HCT116 (cell line): ENCODE measurements at regions not wholly inside any gene's neighbourhood (a gene's known extent, or its start where the extent isn't known, plus 50 kb on each side); places are given as distances from the start of the nearest gene placed in this dataset.
A peak's percentile ranks its signal among the peaks of the same experiment; 100 is the strongest.

ENCODE experiments used
- ATAC-seq: fragments of 200-7000 bp; cut with Tn5 transposase; 2 replicates; pipeline ENCODE4 v1.9.1; 2020; ENCODE audit warnings: mild to moderate bottlenecking, moderate library complexity
- BruUV-seq: library from RNA; stranded (reverse); fragments of 400-500 nt; replicated peaks from 2 replicates; lab custom pipeline; 2021; lab: Mats Ljungman, UMichigan
- CTCF ChIA-PET: fragments of 300-600 bp; sonication (Branson Sonifier 250); formaldehyde crosslinking; loops from one replicate; lab custom pipeline; 2021; ENCODE audit warnings: antibody characterized with exemption; lab: Charles Lee
- POLR2A ChIA-PET: fragments of 300-600, 350-600 bp; sonication (Branson Sonifier 250); formaldehyde crosslinking; loops from one replicate; lab custom pipeline; 2021; ENCODE audit warnings: antibody characterized with exemption; lab: Charles Lee
- RAD21 ChIA-PET, 2 experiments: fragments of 300-600 bp; sonication (Branson Sonifier 250); formaldehyde crosslinking; loops; one replicate each; lab custom pipeline; 2023; ENCODE audit warnings: low total read pairs in 2 of 2; ENCODE audit not compliant: uncharacterized antibody in 2 of 2, unreplicated experiment in 2 of 2, low non-redundant PET in 1 of 2; lab: Charles Lee
- DNase-seq: peaks from one replicate; pipeline ENCODE4 v3.0.0-alpha.2; 2010; ENCODE audit warnings: low read depth, low spot score
- H2AFZ ChIP-seq: fragments of 200-600 bp; shearing (Covaris generic), sonication (generic); 2 replicates; pipeline ENCODE4 v1.6.1; 2017; ENCODE audit warnings: low read depth, mixed run types, mixed read lengths, antibody characterized with exemption, low read length; ENCODE audit not compliant: poor library complexity, severe bottlenecking
- H3K27ac ChIP-seq: 2 replicates; pipeline ENCODE4 v1.5.1; 2012; ENCODE audit warnings: low read depth, low read length
- H3K27me3 ChIP-seq: fragments of 200-600 bp; sonication (generic); 2 replicates; pipeline ENCODE4 v1.6.1; 2016; ENCODE audit warnings: mixed run types, low read length, mixed read lengths; ENCODE audit not compliant: insufficient read depth
- H3K36me3 ChIP-seq, 2 experiments: fragments of 200-500 bp in 1 of 2; fragments of 200-600 bp in 1 of 2; sonication (Bioruptor generic) in 1 of 2; sonication (generic) in 1 of 2; 2 replicates each; pipeline versions ENCODE4 v1.5.1 to v1.6.1; 2014 to 2016; ENCODE audit warnings: low read length in 2 of 2, inconsistent platforms in 1 of 2, mixed read lengths in 1 of 2, mixed run types in 1 of 2; ENCODE audit not compliant: insufficient read depth in 2 of 2, control insufficient read depth in 1 of 2
- H3K4me1 ChIP-seq, 2 experiments: fragments of 200-600 bp in 1 of 2; sonication (generic) in 1 of 2; 2 replicates each; pipeline versions ENCODE4 v1.5.1 to v1.6.1; 2012 to 2017; ENCODE audit warnings: low read length in 2 of 2, inconsistent platforms in 1 of 2, mild to moderate bottlenecking in 1 of 2, mixed read lengths in 1 of 2, mixed run types in 1 of 2, moderate library complexity in 1 of 2; ENCODE audit not compliant: insufficient read depth in 2 of 2, control insufficient read depth in 1 of 2
- H3K4me2 ChIP-seq: fragments of 200-600 bp; sonication (generic); 2 replicates; pipeline ENCODE4 v1.6.1; 2017; ENCODE audit warnings: mixed run types, low read length, mixed read lengths
- H3K4me3 ChIP-seq, 2 experiments: fragments of 200-600 bp in 1 of 2; sonication (generic) in 1 of 2; replicated peaks in 1 of 2; 2 replicates each; pipeline ENCODE4 v1.5.1; 2011 to 2016; ENCODE audit warnings: low read length in 2 of 2, control low read depth in 1 of 2, low read depth in 1 of 2, mild to moderate bottlenecking in 1 of 2, mixed read lengths in 1 of 2, mixed run types in 1 of 2
- H3K79me2 ChIP-seq: fragments of 200-600 bp; sonication (generic); 2 replicates; pipeline ENCODE4 v1.6.1; 2017; ENCODE audit warnings: mild to moderate bottlenecking, mixed run types, low read length, moderate library complexity, mixed read lengths; ENCODE audit not compliant: insufficient read depth
- H3K9ac ChIP-seq: fragments of 200-600 bp; sonication (generic); 2 replicates; pipeline ENCODE4 v1.6.1; 2016; ENCODE audit warnings: low read length, mixed read lengths
- H3K9me2 ChIP-seq: fragments of 200-600 bp; sonication (generic), shearing (Covaris generic); 2 replicates; pipeline ENCODE4 v1.6.1; 2017; ENCODE audit warnings: mixed run types, mild to moderate bottlenecking, moderate library complexity; ENCODE audit not compliant: insufficient read depth
- H3K9me3 ChIP-seq, 2 experiments: fragments of 200-500 bp in 1 of 2; fragments of 200-600 bp in 1 of 2; sonication (Bioruptor generic) in 1 of 2; sonication (generic) in 1 of 2; 2 replicates each; pipeline ENCODE4 v1.6.1; 2014 to 2017; ENCODE audit warnings: low read length in 2 of 2, mixed read lengths in 2 of 2, inconsistent platforms in 1 of 2, low read depth in 1 of 2, mild to moderate bottlenecking in 1 of 2, mixed run types in 1 of 2, moderate library complexity in 1 of 2; ENCODE audit not compliant: control insufficient read depth in 1 of 2, insufficient read depth in 1 of 2
- H4K20me1 ChIP-seq: fragments of 200-600 bp; sonication (generic), shearing (Covaris generic); 2 replicates; pipeline ENCODE4 v1.6.1; 2017; ENCODE audit warnings: mixed run types, mild to moderate bottlenecking, moderate library complexity; ENCODE audit not compliant: insufficient read depth
- CEBPB ChIP-seq: IDR thresholded peaks from 2 replicates; pipeline ENCODE4 v1.6.1; 2012; ENCODE audit warnings: low read depth
- CTCF ChIP-seq, 3 experiments: fragments of 200-600 bp in 1 of 3; sonication (generic) in 1 of 3; IDR thresholded peaks in 2 of 3; conservative IDR thresholded peaks in 1 of 3; 2 replicates each; pipeline ENCODE4 v1.5.1; 2012 to 2017; ENCODE audit warnings: low read depth in 2 of 3, low read length in 2 of 3, antibody characterized with exemption in 1 of 3, borderline replicate concordance in 1 of 3, control low read depth in 1 of 3, mild to moderate bottlenecking in 1 of 3, mixed read lengths in 1 of 3, mixed run types in 1 of 3, moderate library complexity in 1 of 3; ENCODE audit not compliant: insufficient read depth in 1 of 3
- ELF1 ChIP-seq: IDR thresholded peaks from 2 replicates; pipeline ENCODE4 v1.6.1; 2012; ENCODE audit warnings: low read depth, borderline replicate concordance
- EZH2 ChIP-seq: fragments of 200-600 bp; sonication (generic); IDR thresholded peaks from 2 replicates; pipeline ENCODE4 v1.6.1; 2017; ENCODE audit warnings: antibody characterized with exemption, mixed run types
- EZH2phosphoT487 ChIP-seq: fragments of 200-600 bp; IDR thresholded peaks from 2 replicates; pipeline ENCODE4 v1.6.1; 2018; ENCODE audit warnings: antibody characterized with exemption, borderline replicate concordance
- FOSL1 ChIP-seq: IDR thresholded peaks from 2 replicates; pipeline ENCODE4 v1.6.1; 2012; ENCODE audit warnings: low read depth
- MAX ChIP-seq: IDR thresholded peaks from 2 replicates; pipeline ENCODE4 v1.6.1; 2012
- POLR2AphosphoS5 ChIP-seq: IDR thresholded peaks from 2 replicates; pipeline ENCODE4 v1.6.1; 2011; ENCODE audit warnings: mild to moderate bottlenecking, low read depth, low read length, moderate library complexity
- SP1 ChIP-seq: IDR thresholded peaks from 2 replicates; pipeline ENCODE4 v1.6.1; 2012; ENCODE audit warnings: low read depth
- SRF ChIP-seq: IDR thresholded peaks from 2 replicates; pipeline ENCODE4 v1.6.1; 2012; ENCODE audit warnings: low read depth
- YY1 ChIP-seq: IDR thresholded peaks from 2 replicates; pipeline ENCODE4 v1.6.1; 2011; ENCODE audit warnings: low read length, low read depth, moderate library complexity, mild to moderate bottlenecking; ENCODE audit not compliant: insufficient replicate concordance; ENCODE audit errors: extremely low read depth
- ZFX ChIP-seq: fragments of 450-650 bp; IDR thresholded peaks from 2 replicates; pipeline ENCODE4 v1.6.1; 2017
- ZNF274 ChIP-seq: fragments of 200-500 bp; sonication (Bioruptor generic); IDR thresholded peaks from 2 replicates; pipeline ENCODE4 v1.6.1; 2014; ENCODE audit warnings: mild to moderate bottlenecking, low read depth, low read length, inconsistent platforms
- intact Hi-C: fragments of 100-400 bp; cut with micrococcal nuclease; formaldehyde crosslinking; loops from 2 replicates; pipeline ENCODE4 v1.10.0; 2022
- TF ChIP-seq, protein P1 (sequence below): IDR thresholded peaks from 2 replicates; pipeline ENCODE4 v1.6.1; 2011; ENCODE audit warnings: mild to moderate bottlenecking, low read length, moderate library complexity; ENCODE audit not compliant: insufficient replicate concordance; ENCODE audit errors: extremely low read depth

DNA sequence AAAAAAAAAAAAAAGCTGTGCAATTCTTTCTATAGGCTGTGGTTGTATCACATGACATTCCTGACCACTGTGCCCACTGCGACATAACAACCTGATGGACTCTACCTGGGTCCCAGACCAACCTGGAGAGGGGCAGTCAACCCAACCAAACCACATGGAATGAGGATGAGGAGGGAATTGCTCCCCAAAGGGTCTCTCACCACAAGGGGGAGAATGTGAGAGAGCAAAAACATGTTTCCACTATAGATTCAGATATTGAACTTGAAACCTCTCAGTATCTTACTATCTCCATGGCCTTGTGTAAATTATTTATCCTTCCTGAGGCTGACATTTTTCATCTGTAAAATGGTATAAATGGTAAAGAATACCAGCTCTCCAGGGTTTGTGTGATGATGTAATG, 66.9 kb upstream of the SV2C start:
- Histone ChIP-seq H3K27ac (no peak overlapping the region), H3K4me3 (no peak overlapping the region), H3K9me2 (no peaks in the 10 kb centered on the region), H3K9ac (no peak overlapping the region), H3K9me3 (no peaks in the 10 kb centered on the region), H3K4me1 (no peaks in the 10 kb centered on the region), H3K4me2 (no peak overlapping the region), H2AFZ (no peak overlapping the region), H3K79me2 (no peaks in the 10 kb centered on the region), H3K36me3 (no peaks in the 10 kb centered on the region; a peak in 1 of 4 replicates), H4K20me1 (no peaks in the 10 kb centered on the region), H3K27me3 (peaks cover 51% of the 10 kb centered on the region)
- no peak for ATAC-seq
- CTCF ChIA-PET, result no interaction called here
- TF ChIP-seq CTCF (IDR thresholded peaks at IDR 0.05 in 2 of 3, conservative IDR thresholded peaks at IDR 0.05 in 1 of 3; ENCODE audit: borderline replicate concordance in 1 of 3, insufficient read depth in 1 of 3, low read depth in 2 of 3, low read length in 2 of 3) (peak in 2 of 3 experiments; percentile 17 to 35; a peak in 1 of 6 replicates), SRF (no peak)
- DNase-seq, result no peak
- POLR2A ChIA-PET, result no interaction called here
- no TSS peak for BruUV-seq
- intact Hi-C loops, result no loop called here
- RAD21 ChIA-PET, result no interaction called here

DNA sequence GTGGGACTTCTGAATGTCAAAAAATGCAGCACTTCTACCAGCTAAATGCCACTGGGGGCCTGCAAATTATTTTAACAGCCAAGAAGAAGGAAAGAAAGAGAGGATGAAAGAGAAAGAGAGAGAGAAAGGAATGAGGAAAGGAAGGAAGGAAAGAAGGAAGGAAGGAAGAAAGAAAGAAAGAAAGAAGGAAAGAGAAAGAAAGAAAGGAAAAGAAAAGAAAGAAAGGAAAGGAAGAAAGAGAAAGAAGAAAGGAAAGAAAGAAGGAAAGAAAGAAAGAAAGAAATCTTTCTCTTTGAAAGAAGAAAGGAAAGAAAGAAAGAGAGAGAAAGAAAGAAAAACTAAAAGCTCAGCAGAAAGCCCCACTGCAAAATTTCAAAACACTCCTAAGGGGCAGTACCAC, 69.2 kb upstream of the SV2C start:
- no peaks in the 10 kb centered on the region; a peak in 1 of 4 replicates for H3K36me3 ChIP-seq
- no peaks in the 10 kb centered on the region for H3K4me1 ChIP-seq
- ATAC-seq (no peak), DNase-seq (no peak)
- ChIA-PET POLR2A (no interaction called here), CTCF (no interaction called here), RAD21 (no interaction called here)
- H3K4me2 ChIP-seq, result no peak overlapping the region
- intact Hi-C loops, result no loop called here
- no peaks in the 10 kb centered on the region for H3K9me3 ChIP-seq
- H4K20me1 ChIP-seq, result no peaks in the 10 kb centered on the region
- H3K4me3 ChIP-seq, result no peak overlapping the region
- H3K27ac ChIP-seq, result no peak overlapping the region
- BruUV-seq, result no TSS peak
- no peaks in the 10 kb centered on the region for H3K9me2 ChIP-seq
- H3K27me3 ChIP-seq, result peaks cover 44% of the 10 kb centered on the region
- no peaks in the 10 kb centered on the region for H3K79me2 ChIP-seq
- no peak overlapping the region for H3K9ac ChIP-seq
- no peak overlapping the region for H2AFZ ChIP-seq
- TF ChIP-seq FOSL1 (no peak), EZH2 (no peak), EZH2phosphoT487 (no peak), ZFX (no peak), CEBPB (no peak), CTCF (IDR thresholded peaks at IDR 0.05 in 2 of 3, conservative IDR thresholded peaks at IDR 0.05 in 1 of 3; ENCODE audit: borderline replicate concordance in 1 of 3, insufficient read depth in 1 of 3, low read depth in 2 of 3, low read length in 2 of 3) (no peak), ELF1 (no peak), YY1 (no peak), POLR2AphosphoS5 (no peak), SP1 (no peak), SRF (no peak), MAX (no peak), ZNF274 (no peak)
- TF ChIP-seq, protein P1, sequence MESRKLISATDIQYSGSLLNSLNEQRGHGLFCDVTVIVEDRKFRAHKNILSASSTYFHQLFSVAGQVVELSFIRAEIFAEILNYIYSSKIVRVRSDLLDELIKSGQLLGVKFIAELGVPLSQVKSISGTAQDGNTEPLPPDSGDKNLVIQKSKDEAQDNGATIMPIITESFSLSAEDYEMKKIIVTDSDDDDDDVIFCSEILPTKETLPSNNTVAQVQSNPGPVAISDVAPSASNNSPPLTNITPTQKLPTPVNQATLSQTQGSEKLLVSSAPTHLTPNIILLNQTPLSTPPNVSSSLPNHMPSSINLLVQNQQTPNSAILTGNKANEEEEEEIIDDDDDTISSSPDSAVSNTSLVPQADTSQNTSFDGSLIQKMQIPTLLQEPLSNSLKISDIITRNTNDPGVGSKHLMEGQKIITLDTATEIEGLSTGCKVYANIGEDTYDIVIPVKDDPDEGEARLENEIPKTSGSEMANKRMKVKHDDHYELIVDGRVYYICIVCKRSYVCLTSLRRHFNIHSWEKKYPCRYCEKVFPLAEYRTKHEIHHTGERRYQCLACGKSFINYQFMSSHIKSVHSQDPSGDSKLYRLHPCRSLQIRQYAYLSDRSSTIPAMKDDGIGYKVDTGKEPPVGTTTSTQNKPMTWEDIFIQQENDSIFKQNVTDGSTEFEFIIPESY, result no peak
